ENCODE measurements at regions not wholly inside any gene's neighbourhood (a gene's known extent, or its start where the extent isn't known, plus 50 kb on each side); places are given as distances from the start of the nearest gene placed in this dataset.

GRCh38 chr11:96906476-96906875 lies 516.7 kb downstream of the JRKL start:
- TF ChIP-seq CTCF (conservative IDR thresholded peaks at IDR 0.05; ENCODE audit: low read depth, low read length) (no peak), EZH2 (IDR thresholded peaks at IDR 0.05; ENCODE audit: low read length, unreplicated experiment) (no peak)
